Astrocyte of the spinal cord (primary cell): ENCODE measurements at regions not wholly inside any gene's neighbourhood (a gene's known extent, or its start where the extent isn't known, plus 50 kb on each side); places are given as distances from the start of the nearest gene placed in this dataset.

Experiments used
- DNase-seq: peaks from one replicate; pipeline ENCODE4 v3.0.0; 2011; ENCODE audit warnings: low read depth, low spot score
- H3K4me3 ChIP-seq: 2 replicates; pipeline ENCODE4 v1.5.1; 2011; ENCODE audit warnings: low read depth, mild to moderate bottlenecking, low read length, moderate library complexity
- CTCF ChIP-seq: IDR thresholded peaks from 2 replicates; pipeline ENCODE4 v1.5.1; 2012; ENCODE audit warnings: low read depth, mild to moderate bottlenecking, low read length, inconsistent platforms
- in situ Hi-C: cut with HindIII; loops from 2 replicates; pipeline ENCODE4 v1.10.0; 2017; ENCODE audit warnings: low sequenced_read_pairs

- in situ Hi-C loops: no loop called here
- TF ChIP-seq CTCF: no peak
- no peak for DNase-seq
- H3K4me3 ChIP-seq: no peak overlapping the region
Measured at GRCh38 chr3:104397713-104398112, 969.0 kb upstream of the ALCAM start.

GRCh38 chr3:104402902-104403301 lies 963.8 kb upstream of the ALCAM start:
- in situ Hi-C loops: no loop called here
- DNase-seq: no peak
- H3K4me3 ChIP-seq: no peak overlapping the region
- no peak for TF ChIP-seq CTCF

GRCh38 chr3:104411757-104412156 lies 955.0 kb upstream of the ALCAM start:
- no peak overlapping the region for H3K4me3 ChIP-seq
- DNase-seq: no peak
- in situ Hi-C loops: no loop called here
- TF ChIP-seq CTCF: no peak

- no peak for DNase-seq
- in situ Hi-C loops: no loop called here
- no peak overlapping the region for H3K4me3 ChIP-seq
- TF ChIP-seq CTCF: no peak
Measured at GRCh38 chr3:104412608-104413580, 953.8 kb upstream of the ALCAM start.

GRCh38 chr3:104428337-104428925 lies 938.3 kb upstream of the ALCAM start:
- no peak for DNase-seq
- in situ Hi-C loops: no loop called here
- no peak for TF ChIP-seq CTCF
- H3K4me3 ChIP-seq: no peak overlapping the region

GRCh38 chr3:104429727-104430126 lies 937.0 kb upstream of the ALCAM start:
- DNase-seq: no peak
- H3K4me3 ChIP-seq: no peak overlapping the region
- no peak for TF ChIP-seq CTCF
- in situ Hi-C loops: no loop called here
